ENCODE measurements at regions not wholly inside any gene's neighbourhood (a gene's known extent, or its start where the extent isn't known, plus 50 kb on each side); places are given as distances from the start of the nearest gene placed in this dataset.

GRCh38 chr5:152632360-152632759 is 227.3 kb upstream of the NMUR2 start:
- TF ChIP-seq CTCF (conservative IDR thresholded peaks at IDR 0.05; ENCODE audit: low read depth, low read length): no peak
- no peak for TF ChIP-seq EZH2 (IDR thresholded peaks at IDR 0.05; ENCODE audit: low read length, unreplicated experiment)
